MCF 10A (cell line): ENCODE measurements at regions not wholly inside any gene's neighbourhood (a gene's known extent, or its start where the extent isn't known, plus 50 kb on each side); places are given as distances from the start of the nearest gene placed in this dataset.

ENCODE experiments used
- BruUV-seq: library from RNA; stranded (reverse); fragments of 400-500 nt; replicated peaks from 2 replicates; lab custom pipeline; 2021; lab: Mats Ljungman, UMichigan
- CTCF ChIA-PET: fragments of 300-600 bp; sonication (Branson Sonifier 250); formaldehyde crosslinking; extraction: SDS; loops from one replicate; lab custom pipeline; 2021; ENCODE audit warnings: antibody characterized with exemption, inconsistent platforms; lab: Yijun Ruan, JAX
- POLR2A ChIA-PET: fragments of 300-600, 350-650 bp; sonication (Branson Sonifier 250); formaldehyde crosslinking; extraction: SDS; loops from one replicate; lab custom pipeline; 2020; ENCODE audit warnings: antibody characterized with exemption, inconsistent platforms; lab: Yijun Ruan, JAX
- DNase-seq: peaks from one replicate; pipeline ENCODE4 v3.0.0-alpha.2; 2018; ENCODE audit not compliant: unreplicated experiment
- H3K27ac Mint-ChIP-seq: one replicate; pipeline ENCODE4 v1.8.0; 2022; ENCODE audit warnings: mild to moderate bottlenecking, low read depth, mixed read lengths; ENCODE audit not compliant: unreplicated experiment
- H3K27me3 Mint-ChIP-seq: one replicate; pipeline ENCODE4 v1.8.0; 2022; ENCODE audit warnings: mixed read lengths; ENCODE audit not compliant: insufficient read depth, unreplicated experiment
- H3K36me3 Mint-ChIP-seq: one replicate; pipeline ENCODE4 v1.8.0; 2022; ENCODE audit warnings: mild to moderate bottlenecking, moderate library complexity, mixed read lengths; ENCODE audit not compliant: insufficient read depth, unreplicated experiment
- H3K4me1 Mint-ChIP-seq: one replicate; pipeline ENCODE4 v1.8.0; 2022; ENCODE audit warnings: mixed read lengths; ENCODE audit not compliant: insufficient read depth, unreplicated experiment
- H3K4me3 Mint-ChIP-seq: one replicate; pipeline ENCODE4 v1.8.0; 2022; ENCODE audit warnings: mild to moderate bottlenecking, moderate library complexity, mixed read lengths; ENCODE audit not compliant: unreplicated experiment
- H3K9me3 Mint-ChIP-seq: one replicate; pipeline ENCODE4 v1.8.0; 2022; ENCODE audit warnings: mixed read lengths; ENCODE audit not compliant: unreplicated experiment
- CTCF ChIP-seq: fragments of 200-600 bp; IDR thresholded peaks from one replicate; pipeline ENCODE4 v1.8.0; 2022; ENCODE audit warnings: antibody characterized with exemption, mild to moderate bottlenecking; ENCODE audit not compliant: unreplicated experiment
- intact Hi-C: fragments of 100-400 bp; cut with micrococcal nuclease; formaldehyde crosslinking; loops from 2 replicates; pipeline ENCODE4 v1.14.1; 2022

- no TSS peak for BruUV-seq
- TF ChIP-seq CTCF, result no peak
- Mint-ChIP-seq H3K9me3 (no peaks in the 10 kb centered on the region), H3K4me3 (no peak overlapping the region), H3K27ac (no peak overlapping the region), H3K27me3 (no peaks in the 10 kb centered on the region), H3K36me3 (no peaks in the 10 kb centered on the region), H3K4me1 (peaks cover 6% of the 10 kb centered on the region)
- ChIA-PET POLR2A (no interaction called here), CTCF (no interaction called here)
- no peak for DNase-seq
- intact Hi-C loops, result loop anchor here (10.0 kb wide), 1 partner anchor 468 kb away; no protein-coding TSS in a partner anchor
Observed at GRCh38 chr12:24366514-24366913, 417.0 kb upstream of the SOX5 start.

- peaks cover 7% of the 10 kb centered on the region for H3K4me1 Mint-ChIP-seq
- H3K4me3 Mint-ChIP-seq, result no peak overlapping the region
- no peaks in the 10 kb centered on the region for H3K9me3 Mint-ChIP-seq
- no peaks in the 10 kb centered on the region for H3K36me3 Mint-ChIP-seq
- ChIA-PET POLR2A (no interaction called here), CTCF (no interaction called here)
- intact Hi-C loops, result loop anchor here (5.0 to 10.0 kb wide), 2 partner anchors 362 to 470 kb away; no protein-coding TSS in a partner anchor
- no peaks in the 10 kb centered on the region for H3K27me3 Mint-ChIP-seq
- DNase-seq, result no peak
- no peak for TF ChIP-seq CTCF
- no peak overlapping the region for H3K27ac Mint-ChIP-seq
- no TSS peak for BruUV-seq
Observed at GRCh38 chr12:24364921-24365320, 415.5 kb upstream of the SOX5 start.

- no peaks in the 10 kb centered on the region for H3K36me3 Mint-ChIP-seq
- peaks cover 15% of the 10 kb centered on the region for H3K4me1 Mint-ChIP-seq
- no peak overlapping the region for H3K4me3 Mint-ChIP-seq
- ChIA-PET CTCF (interaction anchor here (0.6 to 1.3 kb wide), 2 partner anchors 251 to 365 kb away, joined by 3 to 4 read pairs; no protein-coding TSS in a partner anchor), POLR2A (no interaction called here)
- no peaks in the 10 kb centered on the region for H3K9me3 Mint-ChIP-seq
- H3K27ac Mint-ChIP-seq, result no peak overlapping the region
- no TSS peak for BruUV-seq
- peak; percentile 35 for DNase-seq
- H3K27me3 Mint-ChIP-seq, result no peaks in the 10 kb centered on the region
- intact Hi-C loops, result loop anchor here (5.0 to 10.0 kb wide), 2 partner anchors 364 to 472 kb away; no protein-coding TSS in a partner anchor
- no peak for TF ChIP-seq CTCF
Observed at GRCh38 chr12:24363177-24363754, 413.8 kb upstream of the SOX5 start.

GRCh38 chr12:24361877-24362580 is 412.6 kb upstream of the SOX5 start:
- TF ChIP-seq CTCF, result no peak
- ChIA-PET POLR2A (no interaction called here), CTCF (interaction anchor here (1.3 kb wide), 1 partner anchor 366 kb away, joined by 4 read pairs; no protein-coding TSS in a partner anchor)
- DNase-seq, result no peak
- no peaks in the 10 kb centered on the region for H3K27me3 Mint-ChIP-seq
- no peaks in the 10 kb centered on the region for H3K36me3 Mint-ChIP-seq
- H3K4me1 Mint-ChIP-seq, result peaks cover 15% of the 10 kb centered on the region
- H3K9me3 Mint-ChIP-seq, result no peaks in the 10 kb centered on the region
- H3K27ac Mint-ChIP-seq, result no peak overlapping the region
- no peak overlapping the region for H3K4me3 Mint-ChIP-seq
- no TSS peak for BruUV-seq
- intact Hi-C loops, result loop anchor here (5.0 to 10.0 kb wide), 2 partner anchors 365 to 473 kb away; no protein-coding TSS in a partner anchor
